Small intestine (tissue), 7 donors: ENCODE measurements at regions not wholly inside any gene's neighbourhood (a gene's known extent, or its start where the extent isn't known, plus 50 kb on each side); places are given as distances from the start of the nearest gene placed in this dataset.

ENCODE experiments used
- DNase-seq, 2 donors: peaks; one replicate each; pipeline versions ENCODE4 v3.0.0 to v3.0.0-alpha.2; 2013
- FAIRE-seq: peaks from 2 replicates; lab custom pipeline; 2012; peaks lifted over from hg19 to GRCh38; lab: Jason Lieb, UNC
- H3K27ac ChIP-seq, 3 donors: one replicate each; pipeline ENCODE4 v1.5.1; 2013; ENCODE audit warnings: low read length in 2 of 3, mild to moderate bottlenecking in 2 of 3, control low read depth in 1 of 3, inconsistent platforms in 1 of 3, low read depth in 1 of 3, moderate library complexity in 1 of 3
- H3K27me3 ChIP-seq, 3 donors: one replicate each; pipeline ENCODE4 v1.6.1; 2013; ENCODE audit warnings: low read length in 3 of 3, inconsistent platforms in 1 of 3; ENCODE audit not compliant: control insufficient read depth in 3 of 3, insufficient read depth in 3 of 3
- H3K36me3 ChIP-seq, 3 donors: one replicate each; pipeline ENCODE4 v1.6.1; 2013; ENCODE audit warnings: low read length in 3 of 3, inconsistent platforms in 1 of 3, low read depth in 1 of 3, mild to moderate bottlenecking in 1 of 3, moderate library complexity in 1 of 3; ENCODE audit not compliant: control insufficient read depth in 3 of 3, insufficient read depth in 2 of 3
- H3K4me1 ChIP-seq, 3 donors: one replicate each; pipeline ENCODE4 v1.6.1; 2013; ENCODE audit warnings: low read length in 2 of 3, inconsistent platforms in 1 of 3, low read depth in 1 of 3, mild to moderate bottlenecking in 1 of 3, moderate library complexity in 1 of 3; ENCODE audit not compliant: control insufficient read depth in 3 of 3, insufficient read depth in 2 of 3
- H3K4me3 ChIP-seq, 3 donors: one replicate each; pipeline ENCODE4 v1.5.1; 2013; ENCODE audit warnings: low read length in 3 of 3, control low read depth in 1 of 3, inconsistent platforms in 1 of 3, low read depth in 1 of 3, mild to moderate bottlenecking in 1 of 3, moderate library complexity in 1 of 3
- H3K9me3 ChIP-seq, 2 donors: one replicate each; pipeline ENCODE4 v1.6.1; 2013; ENCODE audit warnings: low read depth in 1 of 2, low read length in 1 of 2; ENCODE audit not compliant: control insufficient read depth in 2 of 2, insufficient read depth in 1 of 2
- WGBS, 3 donors: extraction: QIAGEN DNeasy Blood & Tissue Kit; methylation state at CpG; one replicate each; pipeline ENCODE4 v1.1.7; 2013; 5-methylcytosine and 5-hydroxymethylcytosine counted together
- donor health status: healthy with polysubstance abuse.
- donor health status: control.
- donor health status: control.
- donor health status: Bipolar disorder and iron deficiency.
- donor health status: healthy.

GRCh38 chrX:42934020-42934726 lies 156.2 kb upstream of the PPP1R2C start:
- Histone ChIP-seq H3K4me3 (no peak overlapping the region), H3K27ac (peak overlapping the region in 1 of 3 donors; percentile 72), H3K4me1 (no peaks in the 10 kb centered on the region), H3K27me3 (no peaks in the 10 kb centered on the region), H3K9me3 (no peaks in the 10 kb centered on the region), H3K36me3 (no peaks in the 10 kb centered on the region)
- 34 to 67% (median 37%) methylated on average over 5 of the region's 5 CpGs for WGBS, 3 donors
- peak in 1 of 2 donors; percentile 23 for DNase-seq
- FAIRE-seq, result no peak

- no peak for DNase-seq
- Histone ChIP-seq H3K36me3 (no peaks in the 10 kb centered on the region), H3K27ac (no peak overlapping the region), H3K4me1 (peaks cover 0 to 14% (median 0%) of the 10 kb centered on the region in 3 donors), H3K9me3 (no peaks in the 10 kb centered on the region), H3K27me3 (no peaks in the 10 kb centered on the region), H3K4me3 (no peak overlapping the region)
- FAIRE-seq, result no peak
- WGBS, 3 donors, result 92 to 95% (median 95%) methylated on average over 2 of the region's 2 CpGs
Measured at GRCh38 chrX:42941671-42942070, 163.7 kb upstream of the PPP1R2C start.

GRCh38 chrX:42943051-42943974 lies 165.3 kb upstream of the PPP1R2C start:
- WGBS, 3 donors, result 13 to 48% (median 38%) methylated on average over 6 of the region's 6 CpGs
- Histone ChIP-seq H3K27ac (peak overlapping the region in 2 of 3 donors; percentile 54 to 79), H3K4me3 (no peak overlapping the region), H3K4me1 (peaks cover 0 to 14% (median 0%) of the 10 kb centered on the region in 3 donors), H3K36me3 (no peaks in the 10 kb centered on the region), H3K9me3 (no peaks in the 10 kb centered on the region), H3K27me3 (no peaks in the 10 kb centered on the region)
- DNase-seq, result peak; percentile 33 to 49
- no peak for FAIRE-seq

- FAIRE-seq (no peak), DNase-seq (peak in 1 of 2 donors; percentile 13)
- peak overlapping the region in 1 of 3 donors; percentile 63 for H3K27ac ChIP-seq
- no peaks in the 10 kb centered on the region for H3K9me3 ChIP-seq
- peaks cover 0 to 14% (median 0%) of the 10 kb centered on the region in 3 donors for H3K4me1 ChIP-seq
- 55 to 77% (median 73%) methylated on average over 3 of the region's 3 CpGs for WGBS, 3 donors
- no peaks in the 10 kb centered on the region for H3K36me3 ChIP-seq
- H3K27me3 ChIP-seq, result no peaks in the 10 kb centered on the region
- no peak overlapping the region for H3K4me3 ChIP-seq
Measured at GRCh38 chrX:42944381-42944998, 166.5 kb upstream of the PPP1R2C start.

- FAIRE-seq (no peak), DNase-seq (no peak)
- no peaks in the 10 kb centered on the region for H3K36me3 ChIP-seq
- H3K4me3 ChIP-seq, result no peak overlapping the region
- no peaks in the 10 kb centered on the region for H3K27me3 ChIP-seq
- H3K27ac ChIP-seq, result peak overlapping the region in 2 of 3 donors; percentile 8 to 72
- H3K9me3 ChIP-seq, result no peaks in the 10 kb centered on the region
- WGBS, 3 donors, result 66 to 79% (median 75%) methylated on average over 6 of the region's 6 CpGs
- H3K4me1 ChIP-seq, result peaks cover 0 to 14% (median 0%) of the 10 kb centered on the region in 3 donors
Measured at GRCh38 chrX:42946544-42947194, 168.7 kb upstream of the PPP1R2C start.

GRCh38 chrX:42948723-42949657 lies 171.0 kb upstream of the PPP1R2C start:
- FAIRE-seq, result no peak
- H3K36me3 ChIP-seq, result no peaks in the 10 kb centered on the region
- H3K4me1 ChIP-seq, result no peaks in the 10 kb centered on the region
- no peak overlapping the region for H3K27ac ChIP-seq
- no peak for DNase-seq
- no peaks in the 10 kb centered on the region for H3K27me3 ChIP-seq
- H3K9me3 ChIP-seq, result no peaks in the 10 kb centered on the region
- no peak overlapping the region for H3K4me3 ChIP-seq
- WGBS, 3 donors, result 45 to 77% (median 63%) methylated on average over 9 of the region's 9 CpGs

GRCh38 chrX:42951747-42952146 lies 173.8 kb upstream of the PPP1R2C start:
- H3K27me3 ChIP-seq, result no peaks in the 10 kb centered on the region
- H3K27ac ChIP-seq, result no peak overlapping the region
- no peaks in the 10 kb centered on the region for H3K36me3 ChIP-seq
- H3K4me3 ChIP-seq, result no peak overlapping the region
- DNase-seq (no peak), FAIRE-seq (no peak)
- no peaks in the 10 kb centered on the region for H3K4me1 ChIP-seq
- no peaks in the 10 kb centered on the region for H3K9me3 ChIP-seq
